ENCODE measurements at regions not wholly inside any gene's neighbourhood (a gene's known extent, or its start where the extent isn't known, plus 50 kb on each side); places are given as distances from the start of the nearest gene placed in this dataset.
"Not testable (repeated sequence)": the region's sequence is repeated elsewhere in the genome, so short reads cannot be mapped to it uniquely, and the experiment has no call there.

DNA sequence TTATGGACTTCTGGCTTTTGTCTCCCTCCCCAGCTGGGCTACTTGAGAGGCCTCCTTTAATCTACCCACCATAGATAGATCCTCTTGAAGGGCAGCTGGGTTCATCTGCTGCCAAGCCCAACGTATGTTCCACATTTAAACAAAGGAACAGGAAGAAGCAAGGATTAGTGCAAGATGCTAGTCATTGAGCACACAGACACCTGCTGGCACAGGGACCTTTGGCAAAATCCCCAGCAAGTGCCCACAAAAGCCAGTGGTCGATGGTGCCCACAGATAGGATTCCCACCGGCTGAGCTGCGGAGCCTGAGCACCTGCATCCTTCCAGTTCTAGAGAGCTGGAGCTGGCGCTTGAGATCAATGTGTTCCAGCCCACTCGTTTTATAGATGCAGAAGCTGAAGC is 57.7 kb upstream of the SHB start:
- no peak for DNase-seq (ENCODE audit: low spot score)

DNA sequence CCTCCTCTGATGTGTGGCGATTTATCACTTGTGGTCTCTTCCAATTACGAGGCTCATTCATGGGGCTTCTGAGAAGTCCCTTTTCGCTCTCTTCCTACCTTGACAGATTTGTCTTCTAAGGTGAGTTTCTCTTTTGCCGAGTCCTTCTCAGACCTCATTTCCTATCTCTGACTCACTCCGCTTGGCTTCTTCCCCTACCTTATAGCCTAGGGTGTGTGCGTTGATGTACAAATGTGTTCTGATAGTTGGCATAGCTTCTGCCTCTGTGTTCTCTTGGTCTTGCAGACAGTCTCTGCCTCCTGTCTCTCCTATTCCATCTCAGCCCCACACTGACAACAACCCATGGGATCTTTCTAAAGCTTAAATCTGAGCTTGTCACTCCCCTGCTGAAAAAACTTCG is 56.9 kb upstream of the SHB start:
- DNase-seq (ENCODE audit: low spot score) = no peak

DNA sequence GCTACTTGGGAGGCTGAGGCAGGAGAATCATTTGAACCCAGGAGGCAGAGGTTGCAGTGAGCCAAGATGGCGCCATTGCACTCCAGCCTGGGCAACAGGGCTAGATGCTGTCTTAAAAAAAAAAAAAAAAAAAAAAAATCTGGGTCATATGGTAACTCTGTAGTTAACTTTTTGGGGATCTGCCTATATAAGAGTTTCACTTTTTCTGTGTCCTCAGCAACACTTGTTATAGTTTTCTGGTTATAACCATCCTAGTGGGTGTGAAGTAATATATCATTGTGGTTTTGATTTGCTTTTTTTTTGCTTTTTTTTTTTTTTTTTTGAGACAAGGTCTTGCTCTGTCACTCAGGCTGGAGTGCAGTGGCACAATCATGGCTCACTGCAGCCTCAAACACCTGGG is 54.3 kb upstream of the SHB start:
- not testable (repeated sequence) for DNase-seq (ENCODE audit: low spot score)

DNA sequence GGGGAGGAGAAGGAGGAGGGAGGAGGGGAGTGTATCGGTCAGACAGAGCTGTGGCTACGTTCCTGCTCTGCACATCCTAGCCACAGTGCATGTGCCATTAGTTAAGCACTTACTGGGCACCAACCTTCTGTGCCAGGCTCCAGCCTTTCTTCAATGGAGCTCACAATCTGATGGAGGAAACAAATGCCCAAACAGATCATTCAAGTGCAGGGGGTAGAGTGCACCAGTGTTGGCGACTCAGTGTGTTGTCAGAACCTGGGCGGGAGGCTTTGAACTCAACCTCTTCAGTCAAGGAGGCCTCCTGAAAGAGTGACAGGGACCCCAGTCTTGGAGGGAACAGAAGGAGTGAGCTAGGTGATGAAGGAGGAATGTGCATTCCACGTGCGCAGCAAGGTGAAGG is 51.9 kb upstream of the SHB start:
- no peak for DNase-seq (ENCODE audit: low spot score)

DNA sequence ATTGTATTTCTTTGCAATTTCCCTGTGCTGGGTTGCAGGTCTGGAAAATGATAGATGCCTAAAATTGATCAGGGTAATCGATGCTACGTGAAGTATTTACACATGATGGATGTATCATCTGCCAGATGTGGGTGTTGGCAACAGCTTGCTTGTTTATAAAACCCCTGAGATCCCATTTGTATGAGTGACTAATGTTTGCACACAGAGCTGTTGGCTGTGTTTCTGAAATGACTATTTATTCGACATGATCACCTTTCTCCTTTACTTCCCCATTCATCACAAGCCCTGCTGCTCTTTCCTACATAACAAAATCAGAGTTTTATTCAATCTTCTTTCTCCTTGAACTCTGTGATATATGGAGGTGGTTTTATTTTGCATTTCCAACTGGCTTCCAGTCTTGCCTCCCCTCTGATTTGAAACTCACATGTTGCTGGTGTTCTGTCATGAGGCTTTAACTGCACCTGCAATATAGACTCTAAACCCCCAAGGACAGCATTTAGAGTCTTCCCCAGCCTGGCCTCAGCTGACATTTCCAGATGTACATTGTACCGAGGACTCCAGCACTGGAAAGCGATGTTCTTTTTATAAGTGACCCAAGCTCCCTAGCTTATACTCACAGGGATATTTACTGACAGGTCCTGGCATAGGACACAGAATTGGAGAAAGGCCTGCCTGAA is 50.7 kb upstream of the SHB start:
- DNase-seq (ENCODE audit: low spot score) = no peak

DNA sequence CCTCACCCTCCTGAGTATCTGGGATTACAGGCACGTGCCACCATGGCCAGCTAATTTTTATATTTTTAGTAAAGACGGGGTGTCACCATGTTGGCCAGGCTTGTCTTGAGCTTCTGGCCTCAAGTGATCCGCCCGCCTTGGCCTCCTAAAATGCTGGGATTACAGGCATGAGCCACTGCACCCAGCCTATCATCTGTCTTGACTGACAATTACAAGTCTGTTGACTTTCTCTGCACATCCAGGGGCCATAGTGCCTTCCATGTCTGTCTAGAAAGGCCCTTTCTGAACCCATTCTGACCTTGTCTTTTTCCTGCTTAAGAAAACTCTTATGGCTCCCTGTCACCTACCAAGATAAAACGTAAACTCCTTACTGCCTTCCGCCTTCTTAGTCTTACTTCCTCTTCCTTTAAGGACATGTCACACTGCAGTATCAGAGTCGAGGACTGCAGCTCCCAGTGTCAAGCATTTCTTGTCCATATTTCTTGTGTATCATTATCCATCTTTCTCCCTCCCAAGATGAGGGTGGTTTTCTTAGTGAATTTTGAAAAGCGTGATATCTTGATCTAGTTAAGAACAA is 49.9 kb upstream of the SHB start:
- DNase-seq (ENCODE audit: low spot score) = no peak

Measured in CD4-positive, alpha-beta T cell treated with Interleukin-6 at 100 ng/mL for 8 hours (primary cell).